Right lobe of liver (tissue), 4 donors: ENCODE measurements at regions not wholly inside any gene's neighbourhood (a gene's known extent, or its start where the extent isn't known, plus 50 kb on each side); places are given as distances from the start of the nearest gene placed in this dataset.

Experiments
- CTCF ChIP-seq, 4 donors: fragments of 200-600 bp in 3 of 4; fragments of 450-650 bp in 1 of 4; IDR thresholded peaks; one replicate each; pipeline versions ENCODE4 v1.5.1 to v1.8.0; 2016 to 2022; ENCODE audit warnings: antibody characterized with exemption in 4 of 4, mild to moderate bottlenecking in 2 of 4
- POLR2A ChIP-seq: fragments of 450-650 bp; IDR thresholded peaks from one replicate; pipeline ENCODE4 v1.6.1; 2017; ENCODE audit warnings: antibody characterized with exemption, mild to moderate bottlenecking
- donor health status: DM: no; HTN: no; CAD: no.
- donor health status: DM: no; HTN: no; CAD: no.
- donor health status: DM: no; HTN: yes; CAD: no.

GRCh38 chr10:43980715-43981114, 332.0 kb upstream of the ZNF32 start:
- no peak for TF ChIP-seq CTCF (IDR thresholded peaks at IDR 0.05)
- TF ChIP-seq POLR2A: no peak
